ENCODE measurements at regions not wholly inside any gene's neighbourhood (a gene's known extent, or its start where the extent isn't known, plus 50 kb on each side); places are given as distances from the start of the nearest gene placed in this dataset.

GRCh38 chr3:168659015-168659414 is 563.3 kb upstream of the GOLIM4 start:
- intact Hi-C loops (cut with micrococcal nuclease), result no loop called here

- intact Hi-C loops (cut with micrococcal nuclease), result no loop called here
Measured at GRCh38 chr3:168655611-168656010, 559.9 kb upstream of the GOLIM4 start.

GRCh38 chr3:168654700-168655099 is 559.0 kb upstream of the GOLIM4 start:
- intact Hi-C loops (cut with micrococcal nuclease), result no loop called here

GRCh38 chr3:168653255-168653654 is 557.5 kb upstream of the GOLIM4 start:
- intact Hi-C loops (cut with micrococcal nuclease), result no loop called here

GRCh38 chr3:168648321-168648720 is 552.6 kb upstream of the GOLIM4 start:
- intact Hi-C loops (cut with micrococcal nuclease), result no loop called here

- intact Hi-C loops (cut with micrococcal nuclease), result no loop called here
Measured at GRCh38 chr3:168647582-168647981, 551.9 kb upstream of the GOLIM4 start.

- intact Hi-C loops (cut with micrococcal nuclease), result no loop called here
Measured at GRCh38 chr3:168645180-168645579, 549.5 kb upstream of the GOLIM4 start.

- intact Hi-C loops (cut with micrococcal nuclease), result no loop called here
Measured at GRCh38 chr3:168628549-168628948, 532.8 kb upstream of the GOLIM4 start.

GRCh38 chr3:168625477-168625876 is 529.8 kb upstream of the GOLIM4 start:
- intact Hi-C loops (cut with micrococcal nuclease), result no loop called here

- intact Hi-C loops (cut with micrococcal nuclease), result no loop called here
Measured at GRCh38 chr3:168624892-168625448, 529.2 kb upstream of the GOLIM4 start.

GRCh38 chr3:168624195-168624594 is 528.5 kb upstream of the GOLIM4 start:
- intact Hi-C loops (cut with micrococcal nuclease), result no loop called here

GRCh38 chr3:168622795-168623194 is 527.1 kb upstream of the GOLIM4 start:
- intact Hi-C loops (cut with micrococcal nuclease), result no loop called here

GRCh38 chr3:168620854-168621253 is 525.1 kb upstream of the GOLIM4 start:
- intact Hi-C loops (cut with micrococcal nuclease), result no loop called here

- intact Hi-C loops (cut with micrococcal nuclease), result no loop called here
Measured at GRCh38 chr3:168618827-168619470, 523.2 kb upstream of the GOLIM4 start.

GRCh38 chr3:168617658-168618057 is 521.9 kb upstream of the GOLIM4 start:
- intact Hi-C loops (cut with micrococcal nuclease), result no loop called here

- intact Hi-C loops (cut with micrococcal nuclease), result no loop called here
Measured at GRCh38 chr3:168616915-168617314, 521.2 kb upstream of the GOLIM4 start.

GRCh38 chr3:168615493-168616020 is 519.8 kb upstream of the GOLIM4 start:
- intact Hi-C loops (cut with micrococcal nuclease), result no loop called here

- intact Hi-C loops (cut with micrococcal nuclease), result no loop called here
Measured at GRCh38 chr3:168613151-168613550, 517.4 kb upstream of the GOLIM4 start.

GRCh38 chr3:168612671-168613070 is 516.9 kb upstream of the GOLIM4 start:
- intact Hi-C loops (cut with micrococcal nuclease), result no loop called here

- intact Hi-C loops (cut with micrococcal nuclease), result no loop called here
Measured at GRCh38 chr3:168611826-168612225, 516.1 kb upstream of the GOLIM4 start.

GRCh38 chr3:168608926-168609325 is 513.2 kb upstream of the GOLIM4 start:
- intact Hi-C loops (cut with micrococcal nuclease), result no loop called here

GRCh38 chr3:168604767-168605166 is 509.0 kb upstream of the GOLIM4 start:
- intact Hi-C loops (cut with micrococcal nuclease), result no loop called here

GRCh38 chr3:168598250-168598649 is 502.5 kb upstream of the GOLIM4 start:
- intact Hi-C loops (cut with micrococcal nuclease), result no loop called here
